Stomach (tissue), 8 donors: ENCODE measurements at regions not wholly inside any gene's neighbourhood (a gene's known extent, or its start where the extent isn't known, plus 50 kb on each side); places are given as distances from the start of the nearest gene placed in this dataset.

Experiments used
- DNase-seq, 2 donors: peaks; one replicate each; pipeline versions ENCODE4 v3.0.0 to v3.0.0-alpha.2; 2013 to 2019
- H3K27ac ChIP-seq, 5 donors: fragments of 200-600 bp in 4 of 5; sonication (generic) in 4 of 5; one replicate each; pipeline ENCODE4 v1.5.1; 2013 to 2019; ENCODE audit warnings: mild to moderate bottlenecking in 1 of 5, moderate library complexity in 1 of 5
- H3K27me3 ChIP-seq, 3 donors: fragments of 200-600 bp; sonication (generic); one replicate each; pipeline ENCODE4 v1.5.1; 2017 to 2019; ENCODE audit warnings: mixed run types in 1 of 3
- H3K36me3 ChIP-seq, 4 donors: fragments of 200-600 bp; sonication (generic); 1 replicate in 3 of 4; 2 replicates in 1 of 4; pipeline ENCODE4 v1.5.1; 2016 to 2019
- H3K4me1 ChIP-seq, 4 donors: fragments of 200-600 bp; sonication (generic); one replicate each; pipeline ENCODE4 v1.5.1; 2016 to 2019
- H3K4me3 ChIP-seq, 4 donors: fragments of 200-600 bp; sonication (generic) in 3 of 4; one replicate each; pipeline ENCODE4 v1.5.1; 2016 to 2019; ENCODE audit warnings: mild to moderate bottlenecking in 1 of 4
- H3K9me3 ChIP-seq, 4 donors: fragments of 200-600 bp; sonication (generic); one replicate each; pipeline ENCODE4 v1.5.1; 2016 to 2019
- CTCF ChIP-seq, 7 experiments: fragments of 450-650 bp in 4 of 7; fragments of 200-600 bp in 3 of 7; sonication (generic) in 3 of 7; IDR thresholded peaks; one replicate each; pipeline ENCODE4 v1.5.1; 2016 to 2019; ENCODE audit warnings: antibody characterized with exemption in 7 of 7, control low read depth in 2 of 7, mild to moderate bottlenecking in 1 of 7
- EP300 ChIP-seq: sonication (generic); formaldehyde crosslinking; IDR thresholded peaks from one replicate; pipeline ENCODE4 v1.6.1; 2017; ENCODE audit warnings: antibody characterized with exemption
- POLR2A ChIP-seq, 4 donors: fragments of 450-650 bp; IDR thresholded peaks; one replicate each; pipeline ENCODE4 v1.6.1; 2016; ENCODE audit warnings: antibody characterized with exemption in 4 of 4, control low read depth in 2 of 4, mild to moderate bottlenecking in 1 of 4, moderate library complexity in 1 of 4
- POLR2AphosphoS5 ChIP-seq, 3 donors: sonication (generic); formaldehyde crosslinking; IDR thresholded peaks; one replicate each; pipeline ENCODE4 v1.6.1; 2016; ENCODE audit warnings: antibody characterized with exemption in 3 of 3
- WGBS, 5 donors: extraction: QIAGEN DNeasy Blood & Tissue Kit in 3 of 5; methylation state at CpG; one replicate each; pipeline versions ENCODE4 v1.1.5 to v1.1.7; 2013 to 2018; 5-methylcytosine and 5-hydroxymethylcytosine counted together
- intact Hi-C: fragments of 100-400 bp; cut with DNase I; formaldehyde crosslinking; loops from one replicate; pipeline ENCODE4 v1.15.1; 2023; ENCODE audit warnings: low total_unique reads
- donor health status: healthy with polysubstance abuse.
- donor health status: Bipolar disorder and iron deficiency.
- donor health status: healthy.

- H3K9me3 ChIP-seq = no peaks in the 10 kb centered on the region
- no peak overlapping the region for H3K4me3 ChIP-seq
- DNase-seq = no peak
- no peak overlapping the region for H3K27ac ChIP-seq
- no peaks in the 10 kb centered on the region for H3K27me3 ChIP-seq
- no peaks in the 10 kb centered on the region for H3K36me3 ChIP-seq
- 63 to 79% (median 77%) methylated on average over 3 of the region's 3 CpGs for WGBS, 5 donors
- intact Hi-C loops = no loop called here
- H3K4me1 ChIP-seq = no peaks in the 10 kb centered on the region
- no peak for TF ChIP-seq POLR2A (IDR thresholded peaks at IDR 0.05)
- no peak for TF ChIP-seq EP300
- no peak for TF ChIP-seq POLR2AphosphoS5 (IDR thresholded peaks at IDR 0.05)
- TF ChIP-seq CTCF (IDR thresholded peaks at IDR 0.05) = no peak
Measured at GRCh38 chr5:103480246-103480645, 82.3 kb downstream of the NUDT12 start.

- H3K36me3 ChIP-seq = no peaks in the 10 kb centered on the region
- intact Hi-C loops = loop anchor here (5.0 kb wide), 1 partner anchor 245 kb away; no protein-coding TSS in a partner anchor
- no peak overlapping the region for H3K27ac ChIP-seq
- no peaks in the 10 kb centered on the region for H3K9me3 ChIP-seq
- no peak for DNase-seq
- TF ChIP-seq CTCF (IDR thresholded peaks at IDR 0.05) = no peak
- no peak for TF ChIP-seq POLR2A (IDR thresholded peaks at IDR 0.05)
- TF ChIP-seq POLR2AphosphoS5 (IDR thresholded peaks at IDR 0.05) = no peak
- no peaks in the 10 kb centered on the region for H3K27me3 ChIP-seq
- no peak overlapping the region for H3K4me3 ChIP-seq
- WGBS, 5 donors = 67 to 82% (median 75%) methylated on average over 1 of the region's 1 CpG
- H3K4me1 ChIP-seq = no peaks in the 10 kb centered on the region
Measured at GRCh38 chr5:103477678-103478077, 84.9 kb downstream of the NUDT12 start.

GRCh38 chr5:103476811-103477210 lies 85.8 kb downstream of the NUDT12 start:
- Histone ChIP-seq H3K4me1 (no peaks in the 10 kb centered on the region), H3K9me3 (no peaks in the 10 kb centered on the region), H3K36me3 (no peaks in the 10 kb centered on the region), H3K27me3 (no peaks in the 10 kb centered on the region), H3K27ac (no peak overlapping the region), H3K4me3 (no peak overlapping the region)
- no peak for DNase-seq
- 82 to 93% (median 87%) methylated on average over 5 of the region's 5 CpGs for WGBS, 5 donors
- intact Hi-C loops = loop anchor here (5.0 kb wide), 1 partner anchor 245 kb away; no protein-coding TSS in a partner anchor
- TF ChIP-seq POLR2A (IDR thresholded peaks at IDR 0.05) (no peak), POLR2AphosphoS5 (IDR thresholded peaks at IDR 0.05) (no peak), CTCF (IDR thresholded peaks at IDR 0.05) (no peak), EP300 (no peak)

GRCh38 chr5:103475629-103476240 lies 86.9 kb downstream of the NUDT12 start:
- H3K27me3 ChIP-seq = no peaks in the 10 kb centered on the region
- H3K9me3 ChIP-seq = no peaks in the 10 kb centered on the region
- H3K36me3 ChIP-seq = no peaks in the 10 kb centered on the region
- no peaks in the 10 kb centered on the region for H3K4me1 ChIP-seq
- intact Hi-C loops = loop anchor here (5.0 kb wide), 1 partner anchor 243 kb away; no protein-coding TSS in a partner anchor
- peak in 1 of 2 donors; percentile 72 for DNase-seq
- H3K4me3 ChIP-seq = no peak overlapping the region
- H3K27ac ChIP-seq = no peak overlapping the region
- no peak for TF ChIP-seq POLR2AphosphoS5 (IDR thresholded peaks at IDR 0.05)
- peak in 4 of 7 experiments; percentile 55 to 62 (median 59) for TF ChIP-seq CTCF (IDR thresholded peaks at IDR 0.05)
- no peak for TF ChIP-seq POLR2A (IDR thresholded peaks at IDR 0.05)
- TF ChIP-seq EP300 = no peak
- 31 to 43% (median 36%) methylated on average over 4 of the region's 4 CpGs for WGBS, 5 donors
